Astrocyte (in vitro differentiated cells and primary cell): ENCODE measurements at regions not wholly inside any gene's neighbourhood (a gene's known extent, or its start where the extent isn't known, plus 50 kb on each side); places are given as distances from the start of the nearest gene placed in this dataset.

Source experiments
- EZH2 ChIP-seq: IDR thresholded peaks from 2 replicates; pipeline ENCODE4 v1.6.1; 2012; ENCODE audit warnings: mild to moderate bottlenecking, low read length, inconsistent platforms; ENCODE audit not compliant: insufficient read depth
- TF ChIP-seq, protein P1 (sequence below): IDR thresholded peaks from 2 replicates; pipeline ENCODE4 v1.5.1; 2011; ENCODE audit warnings: low read depth, mild to moderate bottlenecking, inconsistent platforms, low read length, moderate library complexity; ENCODE audit not compliant: insufficient read depth

DNA sequence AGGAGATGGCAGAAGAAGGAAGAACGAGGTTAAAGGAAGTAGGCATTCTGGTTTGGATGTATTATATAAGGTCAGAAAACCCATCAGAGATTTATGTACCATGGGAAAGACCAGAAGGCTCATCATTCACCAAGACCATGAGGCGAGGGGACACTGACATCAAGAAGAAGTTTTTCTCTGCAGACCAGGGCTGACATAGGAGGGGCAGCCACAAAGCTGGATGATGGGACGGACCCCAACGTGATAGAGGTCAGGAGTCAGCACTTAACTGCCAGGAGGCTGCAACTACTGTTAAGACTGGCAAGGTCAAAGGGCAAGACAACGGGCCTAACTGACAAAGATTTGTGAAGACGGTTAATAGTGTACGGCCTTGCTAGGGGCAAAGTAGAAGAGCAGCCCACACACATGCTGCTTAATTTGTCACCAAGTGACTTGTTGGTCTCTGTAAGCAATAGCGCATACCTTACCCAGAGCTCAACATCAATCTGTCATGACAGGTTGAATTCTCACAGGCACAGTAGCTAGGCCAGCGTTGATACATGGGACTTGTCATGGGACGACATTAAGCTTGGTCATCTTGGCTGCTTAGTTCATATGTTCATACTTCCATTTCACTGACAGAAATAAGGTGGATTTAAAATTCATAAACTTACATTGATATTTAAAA lies 579.7 kb upstream of the CDH10 start:
- TF ChIP-seq, protein P1, sequence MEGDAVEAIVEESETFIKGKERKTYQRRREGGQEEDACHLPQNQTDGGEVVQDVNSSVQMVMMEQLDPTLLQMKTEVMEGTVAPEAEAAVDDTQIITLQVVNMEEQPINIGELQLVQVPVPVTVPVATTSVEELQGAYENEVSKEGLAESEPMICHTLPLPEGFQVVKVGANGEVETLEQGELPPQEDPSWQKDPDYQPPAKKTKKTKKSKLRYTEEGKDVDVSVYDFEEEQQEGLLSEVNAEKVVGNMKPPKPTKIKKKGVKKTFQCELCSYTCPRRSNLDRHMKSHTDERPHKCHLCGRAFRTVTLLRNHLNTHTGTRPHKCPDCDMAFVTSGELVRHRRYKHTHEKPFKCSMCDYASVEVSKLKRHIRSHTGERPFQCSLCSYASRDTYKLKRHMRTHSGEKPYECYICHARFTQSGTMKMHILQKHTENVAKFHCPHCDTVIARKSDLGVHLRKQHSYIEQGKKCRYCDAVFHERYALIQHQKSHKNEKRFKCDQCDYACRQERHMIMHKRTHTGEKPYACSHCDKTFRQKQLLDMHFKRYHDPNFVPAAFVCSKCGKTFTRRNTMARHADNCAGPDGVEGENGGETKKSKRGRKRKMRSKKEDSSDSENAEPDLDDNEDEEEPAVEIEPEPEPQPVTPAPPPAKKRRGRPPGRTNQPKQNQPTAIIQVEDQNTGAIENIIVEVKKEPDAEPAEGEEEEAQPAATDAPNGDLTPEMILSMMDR: no peak
- TF ChIP-seq EZH2: no peak
